ENCODE measurements at regions not wholly inside any gene's neighbourhood (a gene's known extent, or its start where the extent isn't known, plus 50 kb on each side); places are given as distances from the start of the nearest gene placed in this dataset.

DNA sequence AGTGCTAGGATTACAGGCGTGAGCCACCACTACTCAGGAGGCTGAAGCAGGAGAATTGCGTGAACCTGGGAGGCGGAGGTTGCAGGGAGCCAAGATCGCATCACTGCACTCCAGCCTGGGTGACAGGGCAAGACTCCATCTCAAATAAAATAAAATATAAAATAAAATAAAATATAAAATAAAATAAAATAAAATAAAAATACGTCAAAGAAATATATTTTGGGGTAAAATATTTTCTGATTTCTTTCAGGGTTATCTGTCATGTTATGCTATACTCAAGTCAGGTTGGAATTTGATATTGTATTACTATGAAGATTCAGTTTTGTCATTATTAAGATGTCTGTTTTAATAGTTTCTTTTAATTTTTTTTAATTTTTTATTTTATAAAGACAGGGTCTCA, 99.4 kb upstream of the GHITM start:
- no peak for TF ChIP-seq POLR2AphosphoS5 (IDR thresholded peaks at IDR 0.05; ENCODE audit: low read depth, low read length)
- TF ChIP-seq POLR2A (IDR thresholded peaks at IDR 0.05; ENCODE audit: low read depth, low read length), result no peak
